HG02852 (cell line): ENCODE measurements at regions not wholly inside any gene's neighbourhood (a gene's known extent, or its start where the extent isn't known, plus 50 kb on each side); places are given as distances from the start of the nearest gene placed in this dataset.
"Not testable (repeated sequence)": the region's sequence is repeated elsewhere in the genome, so short reads cannot be mapped to it uniquely, and the experiment has no call there.

Experiments used
- ATAC-seq: cut with Tn5 transposase; IDR thresholded peaks from one replicate; pipeline ENCODE4 v1.9.1; 2021; ENCODE audit warnings: mild to moderate bottlenecking, moderate library complexity; ENCODE audit not compliant: unreplicated experiment

- no peak for ATAC-seq
These were observed 94.8 kb downstream of the MYCN start for GRCh38 chr2:16034975-16035746.

DNA sequence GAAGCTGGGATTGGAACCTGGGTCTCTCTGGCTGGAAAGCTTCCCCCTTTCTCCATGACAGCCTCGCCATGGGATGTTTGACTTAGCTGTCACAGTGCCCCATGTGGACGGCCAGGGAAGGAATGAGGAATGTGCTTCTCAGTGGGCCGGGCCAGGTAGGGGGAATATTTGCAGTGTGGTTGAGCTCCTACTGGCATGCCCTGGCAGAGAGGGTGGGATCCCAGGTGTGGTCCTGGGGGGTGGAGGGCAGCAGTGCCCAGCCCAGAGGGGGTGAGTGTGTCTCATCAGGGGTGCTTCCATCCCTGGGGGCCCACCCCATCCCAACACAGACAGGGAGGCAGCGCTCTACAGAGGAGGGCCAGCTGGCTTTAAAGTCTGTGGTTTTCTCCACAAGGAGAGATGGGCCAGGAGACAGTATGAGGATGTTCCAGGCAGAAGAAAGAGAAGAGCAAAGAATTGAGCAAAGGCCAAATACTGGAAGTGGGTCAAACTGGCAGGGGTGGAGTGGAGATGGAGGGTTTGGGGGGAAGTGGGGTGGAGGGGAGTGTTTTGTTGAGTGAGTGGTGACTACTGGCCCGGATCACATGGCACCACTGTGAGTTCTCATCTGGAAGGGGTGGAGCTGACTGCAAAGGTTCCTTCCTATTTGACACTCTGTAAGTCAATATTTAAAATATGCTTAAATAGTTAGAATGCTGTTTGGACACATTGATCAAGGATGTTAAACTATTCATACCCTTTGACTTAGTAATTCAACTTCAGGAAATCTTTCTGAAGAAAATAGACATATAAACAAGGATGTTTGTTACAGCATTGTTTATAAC lies 94.0 kb downstream of the MYCN start:
- no peak for ATAC-seq

GRCh38 chr2:16033032-16033293 lies 92.6 kb downstream of the MYCN start:
- no peak for ATAC-seq

DNA sequence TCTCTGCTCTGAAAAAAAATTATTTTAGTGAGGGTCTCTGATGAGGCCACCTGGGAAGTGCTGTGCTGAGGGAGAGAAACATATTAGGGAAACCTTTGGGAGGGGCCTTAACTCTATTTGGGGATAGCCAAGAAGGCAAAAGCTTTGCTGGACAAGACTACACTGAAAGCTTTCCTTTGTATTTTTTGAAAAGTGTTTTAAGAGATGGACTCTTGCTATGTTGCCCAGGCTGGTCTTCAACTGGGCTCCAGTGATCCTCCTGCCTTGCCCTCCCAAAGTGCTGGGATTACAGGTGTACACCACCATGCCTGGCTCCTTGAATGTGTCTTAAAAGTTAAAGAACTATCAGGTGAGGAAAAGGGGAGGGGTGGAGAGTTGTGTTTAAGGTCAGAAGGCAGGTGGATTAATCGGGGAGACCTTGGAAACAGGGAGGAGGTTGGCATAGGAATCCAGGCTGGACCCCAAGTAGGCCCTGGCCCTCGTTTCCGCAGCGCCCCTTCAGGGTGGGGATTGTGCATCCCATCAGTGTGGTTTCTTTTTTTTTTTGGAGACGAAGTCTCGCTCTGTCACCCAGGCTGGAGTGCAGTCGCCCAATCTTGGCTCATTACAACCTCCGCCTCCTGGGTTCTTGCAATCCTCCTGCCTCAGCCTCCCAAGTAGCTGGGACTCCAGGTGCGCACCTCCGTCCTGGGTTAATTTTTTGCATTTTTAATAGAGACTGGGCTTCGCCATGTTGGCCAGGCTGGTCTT lies 92.1 kb downstream of the MYCN start:
- ATAC-seq: no peak

DNA sequence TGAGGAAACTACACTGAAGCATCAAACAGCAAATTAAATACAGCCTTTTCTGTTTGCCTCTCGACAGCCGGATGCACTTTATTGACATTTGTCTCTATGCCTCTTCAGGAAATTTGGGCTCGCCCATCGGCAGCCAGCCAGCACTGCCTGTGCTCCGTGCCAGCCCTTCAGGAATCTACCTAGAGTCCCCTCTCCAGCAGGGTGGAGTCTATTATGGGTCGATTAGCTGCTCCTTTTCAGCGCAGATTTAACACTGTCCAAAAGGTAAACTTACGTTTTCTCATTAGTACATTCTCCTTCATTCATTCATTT lies 91.5 kb downstream of the MYCN start:
- no peak for ATAC-seq

DNA sequence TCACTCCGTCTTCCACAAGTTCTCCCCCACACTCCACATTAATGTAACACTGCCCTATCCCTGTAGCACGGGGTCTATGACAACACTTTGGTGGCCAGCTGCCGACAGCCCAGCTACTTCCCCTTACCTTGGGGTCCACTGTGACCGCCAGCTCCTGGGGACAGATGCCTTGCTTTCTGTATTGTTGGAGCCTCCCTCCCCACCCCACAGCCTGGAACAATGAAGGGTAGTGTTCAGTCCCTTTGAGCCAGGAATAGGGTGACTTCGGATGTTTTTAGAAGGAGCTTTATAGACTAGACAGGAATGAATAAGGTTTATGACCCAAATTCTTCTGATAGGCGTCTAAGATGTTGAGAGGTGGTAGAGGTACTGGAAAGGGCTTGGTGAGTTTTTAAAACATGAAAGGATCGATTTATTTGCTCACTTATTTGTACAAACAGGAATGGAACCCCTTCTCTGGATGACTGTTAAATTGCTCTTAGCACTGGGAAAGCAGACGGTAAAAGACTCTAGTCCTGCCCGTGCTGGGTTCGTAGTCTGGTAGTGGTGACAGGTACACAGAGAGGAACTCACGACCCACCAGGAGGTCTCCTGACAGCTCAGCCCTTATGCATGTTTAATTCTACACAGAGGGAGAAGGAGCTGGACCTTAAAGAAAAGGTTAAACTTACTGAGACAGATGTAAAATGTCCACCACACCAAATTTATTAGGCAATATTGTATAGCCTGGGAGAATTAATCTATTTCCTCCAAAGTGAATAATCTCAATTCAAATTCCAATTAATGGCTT lies 90.9 kb downstream of the MYCN start:
- ATAC-seq: no peak

- ATAC-seq: no peak
These were observed 90.1 kb downstream of the MYCN start for GRCh38 chr2:16030206-16031057.

DNA sequence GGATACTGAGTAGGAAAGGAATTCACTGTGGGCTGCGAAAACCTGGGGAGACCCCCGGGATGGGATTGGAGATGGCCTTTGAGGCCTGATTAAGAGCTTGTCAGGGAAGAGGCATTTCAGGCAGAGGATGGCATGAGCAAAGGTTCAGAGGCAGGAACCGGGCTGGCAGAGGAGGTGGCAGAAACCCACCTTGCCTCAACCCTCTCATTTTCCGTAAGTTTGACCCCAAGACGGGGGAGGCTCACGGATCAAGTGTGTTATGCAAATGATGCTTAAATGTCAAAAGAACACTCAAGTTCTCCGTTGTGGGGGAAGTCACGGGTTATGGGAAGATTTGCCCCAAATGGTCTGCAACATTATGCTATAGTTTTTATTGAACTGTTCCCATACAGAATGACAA lies 88.3 kb downstream of the MYCN start:
- no peak for ATAC-seq

DNA sequence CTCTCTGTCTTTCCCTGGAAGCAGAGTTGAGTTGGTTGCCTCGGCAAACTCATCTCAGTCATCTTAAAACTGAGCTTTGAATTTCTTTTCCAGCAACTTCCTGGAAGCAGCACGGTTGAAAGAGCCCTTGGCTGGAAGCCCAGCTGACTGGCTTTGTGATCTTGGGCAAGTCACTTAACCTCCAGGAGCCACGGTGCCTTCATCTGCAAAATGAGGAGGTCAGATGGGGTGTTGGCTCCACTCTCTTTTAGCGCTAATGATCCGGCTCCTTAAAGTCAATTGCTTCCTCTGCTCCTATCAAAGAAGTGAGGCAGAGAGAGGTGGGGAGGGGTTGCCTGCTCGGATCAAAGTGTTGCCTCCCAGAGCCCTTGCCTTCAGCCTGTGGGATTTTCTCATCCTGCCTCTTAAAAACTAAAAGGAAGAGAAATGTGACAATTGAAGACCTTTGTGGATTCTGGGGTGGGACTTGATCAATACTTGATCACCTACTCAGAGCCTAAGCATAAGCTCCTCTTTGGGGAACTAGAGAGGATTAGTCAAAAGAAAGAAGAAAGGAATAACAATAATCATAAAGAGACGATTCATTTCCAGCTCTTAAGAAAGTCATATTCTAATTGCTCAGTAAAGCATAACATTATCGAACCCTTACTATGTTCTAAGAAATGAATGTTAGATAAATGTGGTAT lies 86.6 kb downstream of the MYCN start:
- ATAC-seq: no peak

- ATAC-seq: no peak
These were observed 85.7 kb downstream of the MYCN start for GRCh38 chr2:16025876-16026640.

DNA sequence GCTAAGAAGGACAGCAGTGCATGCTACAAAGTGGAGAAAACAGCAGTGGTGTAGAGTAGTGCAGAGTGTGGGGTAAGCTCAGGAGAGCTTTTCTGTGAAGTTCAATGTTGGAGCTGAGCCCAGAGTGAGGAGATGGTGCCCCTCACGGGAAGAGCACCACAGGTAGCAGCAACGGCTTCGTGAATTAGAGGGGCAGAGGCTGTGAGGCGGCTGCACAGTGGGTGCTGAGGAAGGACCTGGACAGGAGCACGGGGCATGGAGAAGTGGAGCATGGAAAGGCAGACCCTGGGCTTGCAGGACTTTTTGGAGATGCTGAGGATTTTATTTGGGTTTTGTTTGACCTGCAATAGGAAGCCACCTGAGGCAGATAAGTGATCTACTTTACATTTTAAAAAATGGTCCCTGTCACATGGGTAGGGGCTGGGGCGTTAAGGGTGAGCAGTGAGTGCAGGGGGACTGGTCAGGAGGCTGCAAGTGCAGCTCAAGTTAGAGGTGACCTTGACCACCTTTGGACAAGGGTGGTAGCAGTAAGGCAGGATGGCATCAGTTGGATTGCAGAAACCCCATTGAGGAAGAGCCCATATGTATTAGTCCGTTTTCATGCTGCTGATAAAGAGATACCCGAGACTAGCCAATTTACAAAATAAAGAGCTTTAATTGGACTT lies 85.0 kb downstream of the MYCN start:
- no peak for ATAC-seq

DNA sequence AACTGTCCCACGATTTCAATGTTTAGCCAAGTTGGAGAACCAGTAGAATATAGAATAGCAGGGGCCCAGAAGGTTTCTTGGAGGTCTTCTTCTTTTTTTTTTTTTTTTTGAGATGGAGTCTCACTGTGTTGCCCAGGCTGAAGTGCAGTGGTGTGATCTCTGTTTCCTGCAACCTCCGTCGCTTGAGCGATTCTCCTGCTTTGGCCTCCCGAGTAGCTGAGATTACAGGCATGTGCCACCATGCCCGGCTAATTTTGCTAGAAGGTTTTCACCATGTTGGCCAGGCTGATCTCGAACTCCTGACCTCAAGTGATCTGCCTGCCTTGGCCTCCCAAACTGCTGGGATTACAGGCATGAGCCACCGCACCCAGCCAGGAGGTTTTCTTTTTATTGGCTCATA lies 84.3 kb downstream of the MYCN start:
- ATAC-seq: not testable (repeated sequence)

- ATAC-seq: no peak
These were observed 83.4 kb downstream of the MYCN start for GRCh38 chr2:16023506-16024360.

GRCh38 chr2:16022548-16023240 lies 82.3 kb downstream of the MYCN start:
- no peak for ATAC-seq

- no peak for ATAC-seq
These were observed 81.4 kb downstream of the MYCN start for GRCh38 chr2:16021611-16022363.

DNA sequence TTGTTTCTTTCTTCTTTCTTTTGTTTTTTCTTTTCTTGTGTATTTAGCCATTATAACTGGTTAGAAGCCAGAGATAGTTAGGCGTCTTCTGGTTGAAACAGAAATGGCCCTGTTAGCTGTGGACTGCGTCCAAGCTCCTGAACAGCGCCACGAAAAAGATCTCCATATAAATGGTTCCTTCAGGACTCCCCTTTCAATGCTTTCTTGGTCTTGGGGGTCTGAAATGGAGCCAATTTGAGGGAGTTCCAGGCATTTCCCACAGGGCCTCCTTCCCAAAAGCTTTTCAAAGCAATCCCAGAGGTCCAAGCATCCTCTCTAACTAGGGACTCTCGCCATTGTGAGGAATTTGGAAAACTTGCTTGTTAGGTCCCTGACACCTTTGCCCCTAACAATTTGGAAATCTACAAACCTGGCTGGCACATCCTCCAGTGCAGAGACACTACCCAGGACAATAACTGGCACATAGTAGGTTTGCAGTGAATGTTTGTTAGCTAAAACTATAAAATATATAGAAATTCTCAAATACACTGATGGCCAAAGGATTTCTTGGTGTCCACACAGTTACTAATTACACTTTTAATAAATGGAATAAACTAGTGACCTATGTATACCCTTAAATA lies 80.1 kb downstream of the MYCN start:
- ATAC-seq: no peak
